ENCODE measurements at regions not wholly inside any gene's neighbourhood (a gene's known extent, or its start where the extent isn't known, plus 50 kb on each side); places are given as distances from the start of the nearest gene placed in this dataset.

DNA sequence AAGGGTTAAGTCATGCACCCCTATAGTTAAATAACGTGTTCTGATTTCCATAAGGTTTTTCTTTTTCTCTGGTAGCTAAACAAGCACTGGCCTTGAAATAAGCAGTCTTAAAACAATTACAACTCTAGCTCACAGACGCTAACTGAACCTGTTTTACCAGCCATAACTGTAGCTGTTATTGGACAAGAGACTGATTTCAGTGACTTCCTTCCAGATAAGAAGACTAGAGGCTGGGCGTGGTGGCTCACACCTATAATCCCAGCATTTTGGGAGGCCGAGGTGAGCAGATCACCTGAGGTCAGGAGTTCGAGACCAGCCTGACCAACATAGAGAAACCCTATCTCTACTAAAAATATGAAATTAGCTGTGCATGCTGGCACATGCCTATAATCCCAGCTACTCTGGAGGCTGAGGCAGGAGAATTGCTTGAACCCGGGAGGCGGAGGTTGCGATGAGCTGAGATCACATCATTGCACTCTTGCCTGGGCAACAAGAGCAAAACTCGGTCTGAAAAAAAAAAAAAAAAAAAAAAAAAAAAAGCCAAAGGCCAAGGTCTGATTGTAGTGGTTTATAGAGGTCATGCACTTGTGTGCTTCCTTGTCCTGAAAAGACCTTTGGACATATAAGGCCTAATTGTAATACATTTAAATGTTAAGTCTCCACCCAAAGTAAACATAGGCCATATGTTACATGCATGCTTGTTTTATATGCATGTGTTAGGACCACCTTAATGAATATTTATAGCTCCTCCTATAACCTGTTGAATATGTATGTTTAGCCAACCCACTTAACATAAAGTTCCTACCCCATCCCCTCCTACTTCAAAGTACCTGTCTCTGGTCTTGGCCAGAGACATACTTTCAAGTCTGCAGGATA is 319.5 kb upstream of the CA10 start:
- ATAC-seq, result no peak
- TF ChIP-seq BACH2 (CRISPR knock-in tag; IDR thresholded peaks at IDR 0.05; ENCODE audit: borderline replicate concordance) (no peak), ZNF565 (CRISPR knock-in tag; conservative IDR thresholded peaks at IDR 0.05; ENCODE audit: low read depth) (no peak), ESRRG (CRISPR knock-in tag; IDR thresholded peaks at IDR 0.05) (no peak), ISL1 (CRISPR knock-in tag; IDR thresholded peaks at IDR 0.05) (no peak), GLIS3 (CRISPR knock-in tag; IDR thresholded peaks at IDR 0.05) (no peak)
- TF ChIP-seq, protein P1, sequence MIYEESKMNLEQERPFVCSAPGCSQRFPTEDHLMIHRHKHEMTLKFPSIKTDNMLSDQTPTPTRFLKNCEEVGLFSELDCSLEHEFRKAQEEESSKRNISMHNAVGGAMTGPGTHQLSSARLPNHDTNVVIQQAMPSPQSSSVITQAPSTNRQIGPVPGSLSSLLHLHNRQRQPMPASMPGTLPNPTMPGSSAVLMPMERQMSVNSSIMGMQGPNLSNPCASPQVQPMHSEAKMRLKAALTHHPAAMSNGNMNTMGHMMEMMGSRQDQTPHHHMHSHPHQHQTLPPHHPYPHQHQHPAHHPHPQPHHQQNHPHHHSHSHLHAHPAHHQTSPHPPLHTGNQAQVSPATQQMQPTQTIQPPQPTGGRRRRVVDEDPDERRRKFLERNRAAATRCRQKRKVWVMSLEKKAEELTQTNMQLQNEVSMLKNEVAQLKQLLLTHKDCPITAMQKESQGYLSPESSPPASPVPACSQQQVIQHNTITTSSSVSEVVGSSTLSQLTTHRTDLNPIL (CRISPR knock-in tag; IDR thresholded peaks at IDR 0.05; ENCODE audit: low read depth), result no peak
- TF ChIP-seq, protein P2, sequence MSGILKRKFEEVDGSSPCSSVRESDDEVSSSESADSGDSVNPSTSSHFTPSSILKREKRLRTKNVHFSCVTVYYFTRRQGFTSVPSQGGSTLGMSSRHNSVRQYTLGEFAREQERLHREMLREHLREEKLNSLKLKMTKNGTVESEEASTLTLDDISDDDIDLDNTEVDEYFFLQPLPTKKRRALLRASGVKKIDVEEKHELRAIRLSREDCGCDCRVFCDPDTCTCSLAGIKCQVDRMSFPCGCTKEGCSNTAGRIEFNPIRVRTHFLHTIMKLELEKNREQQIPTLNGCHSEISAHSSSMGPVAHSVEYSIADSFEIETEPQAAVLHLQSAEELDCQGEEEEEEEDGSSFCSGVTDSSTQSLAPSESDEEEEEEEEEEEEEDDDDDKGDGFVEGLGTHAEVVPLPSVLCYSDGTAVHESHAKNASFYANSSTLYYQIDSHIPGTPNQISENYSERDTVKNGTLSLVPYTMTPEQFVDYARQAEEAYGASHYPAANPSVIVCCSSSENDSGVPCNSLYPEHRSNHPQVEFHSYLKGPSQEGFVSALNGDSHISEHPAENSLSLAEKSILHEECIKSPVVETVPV (CRISPR knock-in tag; IDR thresholded peaks at IDR 0.05), result no peak

DNA sequence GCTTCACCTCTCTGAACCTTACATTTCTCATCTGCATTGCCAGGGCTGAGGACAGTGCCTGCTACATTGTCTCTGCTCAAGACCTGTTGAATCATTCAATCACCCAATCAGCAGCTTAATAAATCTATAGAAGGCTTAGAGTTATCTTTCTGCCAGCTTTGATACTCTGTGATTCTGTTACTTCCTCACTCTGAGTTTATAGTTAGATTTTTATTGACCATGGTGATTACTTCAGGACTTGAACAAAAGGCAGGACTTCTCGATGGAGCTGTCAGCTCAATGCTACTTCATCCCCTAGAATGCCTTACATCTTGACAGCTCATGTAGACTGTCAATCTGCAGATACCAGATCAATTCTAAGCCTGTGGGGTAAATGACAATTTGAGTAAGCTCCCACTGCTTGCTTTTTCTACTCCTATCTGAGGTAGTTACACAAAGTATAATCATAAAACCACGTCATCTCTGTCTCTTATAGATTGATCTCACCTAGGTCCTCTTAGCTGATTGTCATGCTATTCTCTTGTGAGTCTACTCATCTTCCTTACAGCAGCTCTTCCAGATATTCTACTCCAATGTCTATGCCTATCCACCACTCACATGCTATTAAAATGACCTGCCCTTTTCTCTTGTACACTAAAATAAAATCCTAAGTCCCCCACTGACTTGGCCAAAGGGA is 318.3 kb upstream of the CA10 start:
- TF ChIP-seq ZNF8 (CRISPR knock-in tag; IDR thresholded peaks at IDR 0.05), result no peak
- TF ChIP-seq BACH2 (CRISPR knock-in tag; IDR thresholded peaks at IDR 0.05; ENCODE audit: borderline replicate concordance), result no peak
- no peak for TF ChIP-seq ISL1 (CRISPR knock-in tag; IDR thresholded peaks at IDR 0.05)
- no peak for TF ChIP-seq ARNTL (CRISPR knock-in tag; IDR thresholded peaks at IDR 0.05; ENCODE audit: borderline replicate concordance, low read depth)
- TF ChIP-seq ZC3H10 (CRISPR knock-in tag; IDR thresholded peaks at IDR 0.05), result no peak
- TF ChIP-seq, protein P3, sequence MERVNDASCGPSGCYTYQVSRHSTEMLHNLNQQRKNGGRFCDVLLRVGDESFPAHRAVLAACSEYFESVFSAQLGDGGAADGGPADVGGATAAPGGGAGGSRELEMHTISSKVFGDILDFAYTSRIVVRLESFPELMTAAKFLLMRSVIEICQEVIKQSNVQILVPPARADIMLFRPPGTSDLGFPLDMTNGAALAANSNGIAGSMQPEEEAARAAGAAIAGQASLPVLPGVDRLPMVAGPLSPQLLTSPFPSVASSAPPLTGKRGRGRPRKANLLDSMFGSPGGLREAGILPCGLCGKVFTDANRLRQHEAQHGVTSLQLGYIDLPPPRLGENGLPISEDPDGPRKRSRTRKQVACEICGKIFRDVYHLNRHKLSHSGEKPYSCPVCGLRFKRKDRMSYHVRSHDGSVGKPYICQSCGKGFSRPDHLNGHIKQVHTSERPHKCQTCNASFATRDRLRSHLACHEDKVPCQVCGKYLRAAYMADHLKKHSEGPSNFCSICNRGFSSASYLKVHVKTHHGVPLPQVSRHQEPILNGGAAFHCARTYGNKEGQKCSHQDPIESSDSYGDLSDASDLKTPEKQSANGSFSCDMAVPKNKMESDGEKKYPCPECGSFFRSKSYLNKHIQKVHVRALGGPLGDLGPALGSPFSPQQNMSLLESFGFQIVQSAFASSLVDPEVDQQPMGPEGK (CRISPR knock-in tag; IDR thresholded peaks at IDR 0.05; ENCODE audit: borderline replicate concordance), result no peak
- TF ChIP-seq GLIS3 (CRISPR knock-in tag; IDR thresholded peaks at IDR 0.05), result no peak
- TF ChIP-seq, protein P1 (CRISPR knock-in tag; IDR thresholded peaks at IDR 0.05; ENCODE audit: low read depth), result no peak
- TF ChIP-seq TCF4 (CRISPR knock-in tag; IDR thresholded peaks at IDR 0.05; ENCODE audit: borderline replicate concordance), result no peak
- TF ChIP-seq, protein P4, sequence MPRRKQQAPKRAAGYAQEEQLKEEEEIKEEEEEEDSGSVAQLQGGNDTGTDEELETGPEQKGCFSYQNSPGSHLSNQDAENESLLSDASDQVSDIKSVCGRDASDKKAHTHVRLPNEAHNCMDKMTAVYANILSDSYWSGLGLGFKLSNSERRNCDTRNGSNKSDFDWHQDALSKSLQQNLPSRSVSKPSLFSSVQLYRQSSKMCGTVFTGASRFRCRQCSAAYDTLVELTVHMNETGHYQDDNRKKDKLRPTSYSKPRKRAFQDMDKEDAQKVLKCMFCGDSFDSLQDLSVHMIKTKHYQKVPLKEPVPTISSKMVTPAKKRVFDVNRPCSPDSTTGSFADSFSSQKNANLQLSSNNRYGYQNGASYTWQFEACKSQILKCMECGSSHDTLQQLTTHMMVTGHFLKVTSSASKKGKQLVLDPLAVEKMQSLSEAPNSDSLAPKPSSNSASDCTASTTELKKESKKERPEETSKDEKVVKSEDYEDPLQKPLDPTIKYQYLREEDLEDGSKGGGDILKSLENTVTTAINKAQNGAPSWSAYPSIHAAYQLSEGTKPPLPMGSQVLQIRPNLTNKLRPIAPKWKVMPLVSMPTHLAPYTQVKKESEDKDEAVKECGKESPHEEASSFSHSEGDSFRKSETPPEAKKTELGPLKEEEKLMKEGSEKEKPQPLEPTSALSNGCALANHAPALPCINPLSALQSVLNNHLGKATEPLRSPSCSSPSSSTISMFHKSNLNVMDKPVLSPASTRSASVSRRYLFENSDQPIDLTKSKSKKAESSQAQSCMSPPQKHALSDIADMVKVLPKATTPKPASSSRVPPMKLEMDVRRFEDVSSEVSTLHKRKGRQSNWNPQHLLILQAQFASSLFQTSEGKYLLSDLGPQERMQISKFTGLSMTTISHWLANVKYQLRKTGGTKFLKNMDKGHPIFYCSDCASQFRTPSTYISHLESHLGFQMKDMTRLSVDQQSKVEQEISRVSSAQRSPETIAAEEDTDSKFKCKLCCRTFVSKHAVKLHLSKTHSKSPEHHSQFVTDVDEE (CRISPR knock-in tag; IDR thresholded peaks at IDR 0.05), result no peak
- TF ChIP-seq, protein P2 (CRISPR knock-in tag; IDR thresholded peaks at IDR 0.05), result no peak
- TF ChIP-seq OSR1 (CRISPR knock-in tag; IDR thresholded peaks at IDR 0.05), result no peak
- TF ChIP-seq TOX (CRISPR knock-in tag; IDR thresholded peaks at IDR 0.05; ENCODE audit: borderline replicate concordance), result no peak
- no peak for TF ChIP-seq PPARA (CRISPR knock-in tag; IDR thresholded peaks at IDR 0.05; ENCODE audit: borderline replicate concordance)
- no peak for TF ChIP-seq ZNF565 (CRISPR knock-in tag; conservative IDR thresholded peaks at IDR 0.05; ENCODE audit: low read depth)
- TF ChIP-seq ZNF70 (CRISPR knock-in tag; IDR thresholded peaks at IDR 0.05), result no peak
- TF ChIP-seq ZFP3 (CRISPR knock-in tag; IDR thresholded peaks at IDR 0.05), result no peak
- no peak for TF ChIP-seq CSDC2 (CRISPR knock-in tag; IDR thresholded peaks at IDR 0.05)
- TF ChIP-seq, protein P5, sequence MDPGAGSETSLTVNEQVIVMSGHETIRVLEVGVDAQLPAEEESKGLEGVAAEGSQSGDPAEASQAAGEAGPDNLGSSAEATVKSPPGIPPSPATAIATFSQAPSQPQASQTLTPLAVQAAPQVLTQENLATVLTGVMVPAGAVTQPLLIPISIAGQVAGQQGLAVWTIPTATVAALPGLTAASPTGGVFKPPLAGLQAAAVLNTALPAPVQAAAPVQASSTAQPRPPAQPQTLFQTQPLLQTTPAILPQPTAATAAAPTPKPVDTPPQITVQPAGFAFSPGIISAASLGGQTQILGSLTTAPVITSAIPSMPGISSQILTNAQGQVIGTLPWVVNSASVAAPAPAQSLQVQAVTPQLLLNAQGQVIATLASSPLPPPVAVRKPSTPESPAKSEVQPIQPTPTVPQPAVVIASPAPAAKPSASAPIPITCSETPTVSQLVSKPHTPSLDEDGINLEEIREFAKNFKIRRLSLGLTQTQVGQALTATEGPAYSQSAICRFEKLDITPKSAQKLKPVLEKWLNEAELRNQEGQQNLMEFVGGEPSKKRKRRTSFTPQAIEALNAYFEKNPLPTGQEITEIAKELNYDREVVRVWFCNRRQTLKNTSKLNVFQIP (CRISPR knock-in tag; IDR thresholded peaks at IDR 0.05; ENCODE audit: borderline replicate concordance, low read depth), result no peak
- ATAC-seq, result no peak

Measured in SK-N-SH treated with all-trans-retinoic acid at 6 μM for 48 hours (cell line).